Liver (tissue), 3 donors: ENCODE measurements at regions not wholly inside any gene's neighbourhood (a gene's known extent, or its start where the extent isn't known, plus 50 kb on each side); places are given as distances from the start of the nearest gene placed in this dataset.

ENCODE experiments used
- GABPA ChIP-seq, 2 donors: IDR thresholded peaks in 1 of 2; conservative IDR thresholded peaks in 1 of 2; 2 replicates each; pipeline ENCODE4 v1.6.1; 2016; ENCODE audit warnings: antibody characterized with exemption in 2 of 2, mild to moderate bottlenecking in 1 of 2, moderate library complexity in 1 of 2
- TAF1 ChIP-seq: conservative IDR thresholded peaks from 2 replicates; pipeline ENCODE4 v1.6.1; 2016; ENCODE audit warnings: antibody characterized with exemption, mild to moderate bottlenecking
- TF ChIP-seq, protein P1 (sequence below): fragments of 150-350 bp; IDR thresholded peaks from 2 replicates; pipeline ENCODE4 v1.5.1; 2017; ENCODE audit warnings: improper control_type of control experiment, low read depth, low read length; ENCODE audit not compliant: missing input control
- donor health status: healthy.
- donor health status: healthy.

DNA sequence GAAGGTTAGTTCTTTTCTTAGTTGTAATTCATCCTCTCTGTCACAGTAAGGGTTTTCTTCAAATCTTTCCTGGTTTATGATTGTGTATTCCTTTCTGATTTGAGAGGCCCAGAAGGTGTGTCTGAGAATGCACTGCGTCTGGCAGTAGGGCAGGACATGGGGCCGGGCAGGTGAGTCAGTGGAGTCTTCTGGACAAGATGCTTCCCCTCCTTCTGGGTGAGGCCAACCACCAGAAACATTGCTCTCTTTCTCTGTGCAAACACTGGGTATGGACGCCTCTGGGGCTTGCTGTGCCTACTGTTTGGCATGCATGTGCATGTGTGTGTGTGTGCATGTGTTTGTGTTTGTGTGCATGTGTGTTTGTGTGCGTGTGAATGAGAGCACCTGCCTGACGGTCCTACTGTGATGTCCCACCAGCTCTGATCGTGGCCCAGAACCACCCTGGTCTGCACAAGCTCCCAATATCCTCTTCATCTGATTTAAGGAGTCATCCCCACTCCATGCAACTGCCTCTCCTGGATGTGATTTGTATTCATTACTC, 93.2 kb upstream of the DLX2 start:
- TF ChIP-seq, protein P1, sequence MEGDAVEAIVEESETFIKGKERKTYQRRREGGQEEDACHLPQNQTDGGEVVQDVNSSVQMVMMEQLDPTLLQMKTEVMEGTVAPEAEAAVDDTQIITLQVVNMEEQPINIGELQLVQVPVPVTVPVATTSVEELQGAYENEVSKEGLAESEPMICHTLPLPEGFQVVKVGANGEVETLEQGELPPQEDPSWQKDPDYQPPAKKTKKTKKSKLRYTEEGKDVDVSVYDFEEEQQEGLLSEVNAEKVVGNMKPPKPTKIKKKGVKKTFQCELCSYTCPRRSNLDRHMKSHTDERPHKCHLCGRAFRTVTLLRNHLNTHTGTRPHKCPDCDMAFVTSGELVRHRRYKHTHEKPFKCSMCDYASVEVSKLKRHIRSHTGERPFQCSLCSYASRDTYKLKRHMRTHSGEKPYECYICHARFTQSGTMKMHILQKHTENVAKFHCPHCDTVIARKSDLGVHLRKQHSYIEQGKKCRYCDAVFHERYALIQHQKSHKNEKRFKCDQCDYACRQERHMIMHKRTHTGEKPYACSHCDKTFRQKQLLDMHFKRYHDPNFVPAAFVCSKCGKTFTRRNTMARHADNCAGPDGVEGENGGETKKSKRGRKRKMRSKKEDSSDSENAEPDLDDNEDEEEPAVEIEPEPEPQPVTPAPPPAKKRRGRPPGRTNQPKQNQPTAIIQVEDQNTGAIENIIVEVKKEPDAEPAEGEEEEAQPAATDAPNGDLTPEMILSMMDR, result no peak
- TF ChIP-seq GABPA (IDR thresholded peaks at IDR 0.05 in 1 of 2, conservative IDR thresholded peaks at IDR 0.05 in 1 of 2) (no peak), TAF1 (no peak)
